Neural crest cell (in vitro differentiated cells): ENCODE measurements at regions not wholly inside any gene's neighbourhood (a gene's known extent, or its start where the extent isn't known, plus 50 kb on each side); places are given as distances from the start of the nearest gene placed in this dataset.
A peak's percentile ranks its signal among the peaks of the same experiment; 100 is the strongest.

Source experiments
- DNase-seq: peaks from one replicate; pipeline ENCODE4 v3.0.0; 2021; ENCODE audit warnings: low read depth, mixed read lengths, low spot score
- H3K27ac Mint-ChIP-seq: one replicate; pipeline ENCODE4 v1.8.0; 2021; ENCODE audit warnings: mild to moderate bottlenecking, mixed read lengths; ENCODE audit not compliant: unreplicated experiment
- H3K27me3 Mint-ChIP-seq: 2 replicates; pipeline ENCODE4 v1.8.0; 2021; ENCODE audit warnings: low read depth, mild to moderate bottlenecking, mixed read lengths
- H3K36me3 Mint-ChIP-seq: 2 replicates; pipeline ENCODE4 v1.8.0; 2021; ENCODE audit warnings: low read depth, mild to moderate bottlenecking, mixed read lengths
- H3K4me1 Mint-ChIP-seq: 2 replicates; pipeline ENCODE4 v1.8.0; 2021; ENCODE audit warnings: mixed read lengths
- H3K4me3 Mint-ChIP-seq: one replicate; pipeline ENCODE4 v1.8.0; 2021; ENCODE audit warnings: mild to moderate bottlenecking, mixed read lengths
- H3K9me3 Mint-ChIP-seq: 2 replicates; pipeline ENCODE4 v1.8.0; 2021; ENCODE audit warnings: mixed read lengths
- TF ChIP-seq, protein P1 (sequence below): fragments of 200-600 bp; sonication (generic); conservative IDR thresholded peaks from 2 replicates; pipeline ENCODE4 v1.5.0; 2021; ENCODE audit warnings: antibody characterized with exemption, mild to moderate bottlenecking

GRCh38 chr6:158868890-158869825, 50.0 kb upstream of the EZR start:
- no peaks in the 10 kb centered on the region for H3K36me3 Mint-ChIP-seq

More at GRCh38 chr6:158868890-158869825, 50.0 kb upstream of the EZR start:
- Mint-ChIP-seq H3K27ac (peak overlapping the region; percentile 95), H3K9me3 (no peaks in the 10 kb centered on the region), H3K27me3 (peaks cover 18% of the 10 kb centered on the region), H3K4me1 (peaks cover 12% of the 10 kb centered on the region), H3K4me3 (peak overlapping the region; percentile 92)
- peak; percentile 84 for DNase-seq
- TF ChIP-seq, protein P1, sequence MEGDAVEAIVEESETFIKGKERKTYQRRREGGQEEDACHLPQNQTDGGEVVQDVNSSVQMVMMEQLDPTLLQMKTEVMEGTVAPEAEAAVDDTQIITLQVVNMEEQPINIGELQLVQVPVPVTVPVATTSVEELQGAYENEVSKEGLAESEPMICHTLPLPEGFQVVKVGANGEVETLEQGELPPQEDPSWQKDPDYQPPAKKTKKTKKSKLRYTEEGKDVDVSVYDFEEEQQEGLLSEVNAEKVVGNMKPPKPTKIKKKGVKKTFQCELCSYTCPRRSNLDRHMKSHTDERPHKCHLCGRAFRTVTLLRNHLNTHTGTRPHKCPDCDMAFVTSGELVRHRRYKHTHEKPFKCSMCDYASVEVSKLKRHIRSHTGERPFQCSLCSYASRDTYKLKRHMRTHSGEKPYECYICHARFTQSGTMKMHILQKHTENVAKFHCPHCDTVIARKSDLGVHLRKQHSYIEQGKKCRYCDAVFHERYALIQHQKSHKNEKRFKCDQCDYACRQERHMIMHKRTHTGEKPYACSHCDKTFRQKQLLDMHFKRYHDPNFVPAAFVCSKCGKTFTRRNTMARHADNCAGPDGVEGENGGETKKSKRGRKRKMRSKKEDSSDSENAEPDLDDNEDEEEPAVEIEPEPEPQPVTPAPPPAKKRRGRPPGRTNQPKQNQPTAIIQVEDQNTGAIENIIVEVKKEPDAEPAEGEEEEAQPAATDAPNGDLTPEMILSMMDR: no peak
